NCI-H146 (cell line): ENCODE measurements at regions not wholly inside any gene's neighbourhood (a gene's known extent, or its start where the extent isn't known, plus 50 kb on each side); places are given as distances from the start of the nearest gene placed in this dataset.

Experiments
- DNase-seq: peaks from one replicate; lab custom pipeline; 2025; lab: John Stamatoyannopoulos, UW

DNA sequence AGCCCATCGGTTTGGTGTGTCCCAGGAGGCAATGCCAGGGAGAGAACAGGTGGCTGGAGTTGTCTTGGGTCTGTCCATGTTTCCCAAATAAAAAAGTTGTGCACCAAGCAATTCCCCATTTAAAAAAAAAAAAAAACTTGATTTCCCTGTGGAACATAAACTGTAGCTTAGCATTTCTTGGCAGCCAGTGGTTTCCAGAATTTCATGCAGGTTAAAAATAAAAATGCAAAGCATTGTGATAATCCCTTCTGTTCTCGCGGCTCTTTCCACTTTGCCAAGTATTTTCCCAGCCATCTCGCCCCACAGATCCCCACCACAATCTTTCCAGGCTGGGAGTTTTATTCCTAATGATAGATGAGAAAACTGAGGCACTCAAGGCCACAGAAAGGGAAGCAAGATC, 51.4 kb upstream of the MSX1 start:
- DNase-seq, result no peak

DNA sequence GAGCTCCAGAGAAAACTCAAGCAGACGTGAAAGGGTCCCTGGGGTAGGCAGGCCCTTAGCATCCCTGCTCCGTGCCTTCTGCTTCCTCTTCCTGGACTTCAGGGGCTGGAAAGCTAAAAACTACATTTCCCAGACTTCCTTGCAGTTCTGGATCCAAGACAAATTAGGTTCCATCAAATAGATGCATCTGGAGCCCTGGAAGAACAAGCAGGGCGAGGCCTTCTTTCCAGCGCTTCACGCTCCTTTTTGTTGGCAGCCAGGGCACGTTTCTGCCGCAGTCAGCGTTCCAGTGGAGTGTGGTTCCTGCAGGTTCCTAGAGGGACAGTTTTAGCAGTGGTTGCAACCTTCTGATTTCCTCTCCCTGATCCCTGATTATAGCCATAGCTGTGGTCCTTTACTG, 53.6 kb upstream of the MSX1 start:
- no peak for DNase-seq

DNA sequence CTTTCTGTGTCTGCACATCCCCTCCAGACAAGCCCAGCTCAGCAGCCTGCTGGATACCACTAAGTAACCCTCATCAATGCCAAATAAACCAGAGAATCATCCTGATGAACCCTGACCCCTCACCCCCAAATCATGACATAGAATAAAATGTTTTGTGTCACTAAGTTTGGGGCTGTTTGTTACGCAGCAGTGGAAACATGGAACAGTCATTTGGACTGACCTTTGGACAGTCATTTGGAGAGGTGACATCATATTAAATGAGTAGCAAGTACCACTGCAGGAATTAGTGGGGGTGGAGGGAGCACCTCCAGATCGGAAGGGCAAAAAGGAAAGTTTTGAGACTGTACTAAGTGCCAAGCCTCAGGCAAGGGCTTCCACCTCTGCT, 55.6 kb upstream of the MSX1 start:
- no peak for DNase-seq

DNA sequence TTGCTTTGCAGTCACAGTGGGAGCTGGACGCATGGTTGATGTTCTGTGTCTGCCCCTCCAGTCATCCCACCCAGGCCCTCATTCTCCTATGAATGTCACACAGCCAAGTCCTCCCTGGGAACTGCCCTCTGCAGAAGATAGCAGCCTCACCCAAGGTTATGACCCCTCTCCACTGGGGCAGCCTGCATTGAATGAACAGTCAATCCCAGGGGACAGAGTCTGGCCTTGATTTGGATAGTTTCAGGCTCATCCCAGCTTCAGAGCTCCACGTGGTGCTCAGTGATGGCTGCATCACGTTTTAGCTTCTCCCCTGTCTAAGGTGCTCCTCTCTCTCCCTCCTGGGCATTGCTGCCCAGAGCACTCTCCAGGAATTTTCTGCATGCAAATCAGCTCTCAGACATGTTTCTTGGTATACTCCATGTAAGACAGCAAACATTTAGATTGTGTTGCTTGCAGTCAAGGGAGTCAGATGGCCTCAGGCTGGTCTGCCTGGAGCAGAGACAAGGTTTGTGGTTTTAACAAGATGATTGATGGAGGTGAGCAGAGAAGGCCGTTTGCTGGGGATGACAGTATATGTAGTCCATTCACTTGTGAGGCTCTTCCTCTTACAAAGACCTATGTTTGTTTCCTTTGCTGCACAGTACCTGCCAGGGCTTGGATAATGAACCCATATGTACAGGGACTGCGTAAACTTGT, 56.1 kb upstream of the MSX1 start:
- DNase-seq, result no peak

DNA sequence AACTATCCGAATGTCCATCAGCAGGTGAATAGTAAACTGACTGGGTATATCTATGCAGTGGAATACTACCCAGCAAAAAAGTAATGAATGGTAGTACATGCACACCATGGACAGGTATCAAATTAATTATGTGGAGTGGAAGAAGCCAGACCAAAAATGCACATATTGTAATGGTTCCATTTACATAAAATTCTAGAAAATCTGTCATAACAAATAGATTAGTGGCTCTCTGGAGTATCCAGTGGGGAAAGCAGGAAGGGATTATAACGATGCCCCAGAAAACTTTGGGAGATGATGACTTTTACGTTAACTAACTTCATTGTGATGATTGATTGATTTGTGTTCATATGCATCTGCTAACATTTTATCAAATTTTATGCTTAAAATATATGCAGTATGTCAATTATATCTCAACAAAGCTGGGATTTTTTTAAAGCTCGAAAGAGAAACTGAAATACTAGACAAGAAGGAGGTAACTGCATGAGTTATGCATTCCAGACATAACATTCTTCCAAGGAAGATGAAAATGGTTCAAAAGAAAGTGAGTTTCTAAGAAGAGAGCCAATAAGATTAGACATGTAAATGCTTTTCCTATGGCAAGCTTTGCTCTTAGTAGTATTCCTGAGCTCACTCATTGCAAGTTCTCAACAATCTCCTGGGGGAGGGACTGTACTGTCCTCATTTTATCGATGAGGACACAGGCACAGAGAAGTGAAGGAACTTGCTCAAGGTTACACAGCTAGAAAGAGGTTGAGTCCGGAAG, 58.6 kb upstream of the MSX1 start:
- DNase-seq, result no peak

DNA sequence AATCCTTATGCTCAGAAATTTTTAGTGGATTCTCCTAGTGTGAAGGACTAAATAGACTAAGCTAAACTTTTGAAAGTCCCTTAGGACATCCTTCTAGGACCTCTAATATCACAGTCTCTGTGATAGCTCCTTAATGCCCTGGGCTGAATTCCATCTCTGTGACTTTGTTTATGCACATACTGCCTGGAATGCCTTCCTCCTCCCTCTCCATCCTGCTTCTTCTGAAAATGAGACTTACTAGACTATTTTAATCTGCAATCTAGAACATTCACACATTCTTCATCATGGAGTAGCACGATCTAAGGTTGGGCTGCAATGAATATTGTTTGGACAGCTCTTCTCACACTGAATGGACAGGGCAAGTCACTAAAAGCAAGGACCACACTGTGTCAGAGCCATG, 65.0 kb upstream of the MSX1 start:
- DNase-seq, result no peak

DNA sequence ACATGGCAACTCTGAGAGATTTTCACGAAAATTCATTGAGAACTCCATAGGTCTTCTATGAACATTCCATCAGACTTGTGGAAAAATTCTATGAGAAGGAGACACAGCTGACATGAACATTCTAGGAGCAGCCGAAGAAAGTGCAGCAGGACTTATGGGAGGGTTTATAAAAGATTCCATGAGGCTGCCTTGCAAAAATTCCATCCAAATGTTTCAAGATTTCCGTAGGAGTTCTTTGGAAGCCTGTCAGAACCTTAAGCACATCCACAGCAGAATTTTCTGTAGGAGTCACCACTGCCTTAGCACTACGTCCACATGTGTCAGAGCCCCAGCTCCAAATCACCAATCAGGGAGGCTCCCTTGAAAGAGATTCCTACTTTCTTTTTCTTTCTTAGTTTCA, 67.0 kb upstream of the MSX1 start:
- DNase-seq, result no peak

DNA sequence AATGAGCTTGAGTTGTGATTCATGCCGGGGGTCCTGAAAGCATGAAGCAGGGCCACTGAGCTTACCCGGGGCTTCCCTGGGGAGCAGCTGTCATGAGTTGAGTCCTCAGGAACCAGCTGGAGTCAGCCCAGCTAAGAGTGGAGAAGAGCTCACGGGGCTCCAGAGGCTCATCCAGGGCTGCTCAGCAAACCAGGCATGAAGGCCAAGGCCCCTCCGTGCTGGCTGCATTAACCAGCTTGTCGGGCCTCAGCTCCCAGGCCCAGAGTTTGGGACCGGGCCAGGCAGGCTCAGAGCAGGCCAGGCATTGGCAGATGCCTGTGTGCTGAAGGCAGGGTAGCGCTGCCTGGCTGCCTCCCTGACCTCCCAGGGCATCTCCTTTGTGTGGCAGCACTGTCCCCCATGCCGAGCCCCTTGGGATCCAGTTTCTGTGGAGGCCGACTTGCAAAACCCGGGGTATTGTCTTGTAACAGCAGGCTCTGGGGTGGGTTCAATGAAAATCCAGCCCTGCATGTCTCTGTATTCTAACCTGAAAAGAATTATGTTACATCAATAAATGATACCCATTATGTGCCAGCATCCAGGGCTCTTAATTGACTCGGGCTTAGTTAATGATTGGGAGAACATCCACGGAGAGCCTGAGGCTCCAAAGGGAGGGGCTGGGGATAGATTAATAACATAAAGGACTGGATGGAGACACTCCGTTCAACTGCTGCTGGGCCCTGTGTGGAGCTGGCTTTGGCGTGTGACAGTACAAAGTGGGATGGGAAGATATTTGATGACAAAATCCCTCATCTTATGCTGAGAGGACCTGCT, 68.0 kb upstream of the MSX1 start:
- no peak for DNase-seq

DNA sequence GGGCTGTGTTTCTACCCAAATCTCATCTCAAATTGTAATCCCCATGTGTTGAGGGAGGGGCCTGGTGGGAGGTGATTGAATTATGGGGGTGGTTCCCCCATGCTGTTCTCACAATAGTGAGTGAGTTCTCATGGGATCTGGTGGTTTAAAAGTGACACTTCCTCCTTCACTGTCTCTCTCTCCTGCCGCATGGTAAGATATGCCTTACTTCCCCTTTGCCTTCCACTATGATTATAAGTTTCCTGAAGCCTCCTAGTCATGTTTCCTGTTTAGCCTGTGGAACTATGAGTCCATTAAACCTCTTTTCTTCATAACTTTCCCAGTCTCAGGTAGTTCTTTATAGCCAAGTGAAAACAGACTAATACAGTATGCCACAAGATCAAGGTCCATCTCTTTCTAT, 70.0 kb upstream of the MSX1 start:
- no peak for DNase-seq

DNA sequence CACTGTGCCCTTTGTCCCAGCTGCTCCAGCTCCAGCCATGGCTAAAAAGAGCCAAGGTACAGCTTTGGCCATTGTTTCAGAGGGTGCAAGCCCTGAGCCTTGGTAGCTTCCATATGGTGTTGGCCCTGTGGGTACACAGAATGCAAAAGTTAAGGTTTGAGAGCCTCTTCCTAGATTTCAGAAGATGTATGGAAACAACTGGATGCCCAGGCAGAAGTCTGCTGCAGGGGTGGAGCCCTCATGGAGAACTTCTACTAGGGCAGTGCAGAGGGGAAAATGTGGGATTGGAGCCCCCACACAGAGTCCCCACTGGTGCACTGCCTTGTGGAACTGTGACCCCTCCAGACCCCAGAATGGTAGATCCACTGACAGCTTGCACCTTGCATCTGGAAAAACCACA, 70.9 kb upstream of the MSX1 start:
- no peak for DNase-seq

DNA sequence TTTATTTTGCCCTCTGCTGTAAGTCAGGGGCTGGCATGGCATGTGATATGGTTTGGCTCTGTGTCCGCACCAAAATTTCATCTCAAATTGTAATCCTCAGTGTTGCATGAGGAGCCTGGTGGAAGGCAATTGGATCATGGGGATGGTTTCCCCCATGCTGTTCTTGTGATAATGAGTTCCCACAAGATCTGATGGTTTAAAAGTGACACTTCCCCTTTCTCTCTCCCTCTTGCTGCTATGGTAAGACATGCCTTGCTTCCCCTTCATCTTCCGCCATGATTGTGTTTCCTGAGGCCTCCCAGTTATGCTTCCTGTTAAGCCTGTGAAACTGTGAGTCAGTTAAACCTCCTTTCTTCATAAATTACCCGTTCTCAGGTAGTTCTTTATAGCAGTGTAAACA, 72.0 kb upstream of the MSX1 start:
- no peak for DNase-seq

DNA sequence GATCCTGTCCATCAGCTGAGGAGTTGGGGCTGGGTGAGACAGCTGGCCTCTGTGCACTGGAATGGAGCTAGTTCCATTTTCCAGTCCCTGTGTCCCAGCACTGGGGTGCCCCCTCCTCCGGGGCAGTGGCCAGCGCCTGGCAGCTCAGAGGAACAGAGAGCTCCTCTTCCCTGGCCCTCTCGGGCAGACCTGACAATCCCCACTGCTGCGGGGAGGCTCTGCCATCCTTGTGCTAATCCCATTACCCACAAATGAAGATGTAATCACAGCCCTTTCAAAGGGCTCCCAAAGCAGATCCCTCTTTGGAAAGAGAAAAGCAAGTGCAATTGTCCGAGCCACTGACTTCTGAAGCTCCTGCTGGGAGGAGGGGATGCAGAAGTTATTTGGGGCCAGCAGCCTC, 75.1 kb upstream of the MSX1 start:
- no peak for DNase-seq

DNA sequence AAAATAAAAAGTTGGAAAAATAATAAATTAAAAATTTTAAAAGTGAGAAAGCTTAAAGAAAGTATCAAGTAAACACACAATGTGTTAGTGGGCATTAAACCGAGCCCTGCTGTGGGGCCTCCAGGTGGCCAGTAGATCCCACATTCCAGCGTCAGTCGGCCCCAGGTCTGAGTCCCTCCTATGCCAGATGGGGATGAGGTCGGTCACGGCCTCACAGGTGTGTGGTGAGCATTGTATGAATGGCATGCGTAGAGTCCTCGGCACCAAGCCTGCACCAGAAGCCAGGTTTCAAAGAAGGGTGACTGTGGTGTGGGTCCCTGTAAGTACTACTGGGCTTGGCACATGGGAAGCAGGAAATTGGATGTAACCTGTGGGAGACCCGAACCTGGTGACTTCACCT, 75.6 kb upstream of the MSX1 start:
- no peak for DNase-seq

DNA sequence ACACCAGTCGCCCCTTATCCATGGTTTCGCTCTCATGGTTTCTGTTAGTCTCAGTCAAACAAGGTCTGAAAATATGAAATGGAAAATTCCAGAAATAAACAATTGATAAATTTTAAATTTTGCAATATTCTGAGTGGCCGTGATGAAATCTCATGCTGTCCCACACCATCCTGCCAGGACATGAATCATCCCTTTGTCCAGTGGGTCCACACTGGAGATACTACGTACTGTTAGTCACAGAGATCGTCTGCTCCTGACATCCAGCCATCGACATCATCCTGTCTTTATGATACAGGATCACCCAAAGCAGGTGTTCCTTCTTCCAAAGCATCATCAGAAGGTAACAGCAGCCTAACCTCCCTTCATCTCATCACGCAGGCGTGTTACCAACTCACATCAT, 76.5 kb upstream of the MSX1 start:
- DNase-seq, result no peak

DNA sequence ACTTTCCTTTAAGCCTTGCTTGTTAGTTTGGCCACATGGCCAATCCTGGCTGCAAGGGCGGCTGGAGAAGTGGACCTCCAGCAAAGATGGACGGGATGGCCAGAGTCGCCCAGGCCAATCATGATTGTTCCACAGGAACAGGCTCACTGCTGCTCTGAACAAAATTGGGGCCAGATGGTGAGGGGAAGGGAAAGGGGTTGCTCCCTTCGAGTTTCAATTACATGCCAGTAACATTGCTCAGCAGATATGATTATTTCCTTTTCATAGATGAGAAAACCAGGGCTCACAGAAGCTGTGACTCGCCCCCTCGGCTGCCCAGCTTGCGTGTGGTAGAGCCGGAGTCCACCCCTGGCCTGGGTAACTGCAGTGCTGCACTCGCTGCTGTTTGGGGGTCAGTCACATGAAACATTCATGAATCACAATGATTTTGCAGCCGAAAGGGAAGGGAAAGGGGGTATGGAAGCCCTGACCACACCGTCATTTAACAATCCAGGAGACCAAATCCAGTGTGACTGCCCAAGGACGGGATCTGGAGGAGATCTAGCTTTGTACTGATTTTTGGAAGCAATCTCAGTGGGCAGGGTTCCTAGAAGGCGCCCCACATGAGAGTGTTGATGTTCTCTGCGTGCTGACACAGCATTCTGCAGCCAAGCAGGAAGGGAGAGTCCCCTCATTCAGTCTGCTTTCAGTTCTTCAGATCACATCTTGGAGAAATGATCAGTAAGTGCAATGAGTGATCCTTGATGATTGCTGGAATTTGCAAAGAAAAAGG, 77.3 kb upstream of the MSX1 start:
- DNase-seq, result no peak

DNA sequence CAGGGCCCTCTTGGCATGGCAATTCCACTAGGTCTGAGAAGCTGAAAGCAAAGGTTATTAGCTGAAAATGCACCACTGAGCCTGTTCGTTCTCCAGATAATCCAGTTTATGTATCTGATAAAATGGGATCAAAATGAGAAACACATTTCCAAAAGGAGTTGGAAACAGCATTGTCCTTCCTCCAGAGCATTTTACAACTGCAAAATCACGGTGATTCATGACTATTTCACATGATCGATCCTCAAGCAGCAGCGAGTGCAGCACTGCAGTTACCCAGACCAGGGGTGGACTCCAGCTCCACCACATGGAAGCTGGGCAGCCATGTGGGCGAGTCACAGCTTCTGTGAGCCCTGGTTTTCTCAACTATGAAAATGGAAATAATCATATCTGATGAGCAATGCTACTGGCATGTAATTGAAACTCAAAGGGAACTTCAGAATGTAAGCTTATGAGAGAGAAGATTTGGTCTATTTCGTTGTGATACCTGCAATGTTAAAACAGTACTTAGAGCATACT, 78.7 kb upstream of the MSX1 start:
- DNase-seq, result no peak

DNA sequence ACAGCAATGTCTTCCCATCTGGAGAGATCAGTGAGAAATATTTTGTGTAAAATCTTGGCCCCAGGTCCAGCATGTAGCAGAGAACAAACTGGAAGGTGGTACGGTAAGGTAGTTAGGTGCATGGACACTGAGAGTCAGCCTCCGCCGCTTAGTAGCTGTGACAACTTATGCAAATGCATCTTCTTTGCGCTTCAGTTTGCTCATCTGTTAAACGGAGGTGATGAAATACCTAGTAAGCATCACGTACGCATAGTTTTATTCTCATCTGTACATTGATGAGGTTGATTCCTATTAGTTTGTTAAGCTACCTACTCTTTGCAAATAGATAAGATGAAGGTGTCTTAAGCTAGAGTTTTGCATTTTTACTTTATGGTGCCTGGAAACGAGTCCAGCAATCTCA, 80.0 kb upstream of the MSX1 start:
- no peak for DNase-seq

DNA sequence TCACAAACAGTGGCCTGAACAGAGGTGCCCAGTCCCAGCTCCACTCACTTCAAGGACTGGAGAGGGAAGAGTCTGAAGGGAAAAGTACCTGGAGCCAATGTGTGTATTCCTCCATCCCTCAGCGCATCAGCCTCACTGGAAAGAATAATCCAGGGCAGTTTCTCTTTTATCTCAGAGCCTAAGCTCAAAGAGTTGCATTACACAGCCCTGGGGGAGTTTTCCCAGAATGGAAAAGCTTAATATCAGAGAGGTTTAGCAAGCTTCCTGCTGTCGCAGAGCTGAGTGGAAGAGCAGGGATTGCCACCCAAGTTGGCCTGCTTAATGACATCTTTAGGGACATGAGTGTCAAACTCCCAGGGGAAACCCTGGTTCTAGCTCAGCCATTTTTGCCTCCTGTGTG, 80.4 kb upstream of the MSX1 start:
- no peak for DNase-seq

DNA sequence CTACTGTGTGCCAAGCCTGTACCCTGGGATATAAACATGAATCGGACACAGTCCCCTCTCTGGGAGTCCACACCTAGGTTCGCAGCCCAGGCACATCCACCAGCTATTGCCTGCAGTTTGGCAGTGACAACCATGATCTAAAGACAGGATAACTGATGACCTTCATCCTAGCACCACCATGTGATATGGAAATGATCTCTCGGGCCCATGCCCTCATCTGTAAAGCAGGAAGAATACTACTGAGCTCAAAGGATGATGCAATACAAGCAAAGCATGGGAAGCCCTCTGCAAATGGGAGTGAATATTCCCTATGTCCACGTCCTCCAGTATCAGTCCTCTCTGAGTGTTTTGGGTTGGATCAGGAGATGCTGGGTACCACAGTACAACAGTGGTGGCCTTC, 80.9 kb upstream of the MSX1 start:
- no peak for DNase-seq

DNA sequence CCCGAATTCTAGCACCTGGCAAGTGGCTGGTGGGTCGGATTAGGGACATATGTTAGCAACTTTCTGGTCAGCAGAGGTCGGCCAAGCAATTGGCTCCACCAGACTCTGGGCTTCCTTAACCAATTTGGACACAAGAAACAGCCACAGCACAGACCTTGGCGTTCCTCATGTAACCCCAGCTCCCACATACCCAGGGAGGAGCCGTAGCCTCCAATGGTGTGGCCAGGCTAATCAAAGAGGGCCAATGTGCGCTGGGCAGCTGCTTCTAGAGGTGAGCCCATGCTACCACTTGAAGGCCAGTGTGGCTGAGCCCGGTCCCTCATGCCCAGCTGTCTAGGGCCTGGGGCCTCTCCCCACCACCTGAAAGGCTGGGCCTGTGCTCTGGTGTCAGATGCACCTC, 82.5 kb upstream of the MSX1 start:
- DNase-seq, result no peak

DNA sequence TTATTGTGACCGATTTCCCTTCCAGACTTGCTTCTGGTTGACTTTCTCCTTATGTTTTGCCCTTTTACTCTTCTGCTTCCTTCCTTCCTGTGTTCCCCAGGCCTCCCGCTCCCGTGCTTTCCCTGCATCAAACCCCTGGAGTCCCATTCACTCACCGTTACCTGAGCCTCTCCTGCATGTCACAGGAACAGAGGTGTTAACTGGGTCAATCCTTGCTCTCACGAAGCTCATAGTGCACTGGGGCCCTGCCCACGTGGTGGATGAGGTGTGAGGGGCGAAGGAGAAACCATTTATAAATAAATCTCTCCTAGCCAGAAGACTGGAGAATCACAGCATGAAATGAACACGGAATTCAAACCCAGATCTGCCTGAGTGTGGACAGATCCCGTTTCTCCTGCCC, 83.1 kb upstream of the MSX1 start:
- no peak for DNase-seq

DNA sequence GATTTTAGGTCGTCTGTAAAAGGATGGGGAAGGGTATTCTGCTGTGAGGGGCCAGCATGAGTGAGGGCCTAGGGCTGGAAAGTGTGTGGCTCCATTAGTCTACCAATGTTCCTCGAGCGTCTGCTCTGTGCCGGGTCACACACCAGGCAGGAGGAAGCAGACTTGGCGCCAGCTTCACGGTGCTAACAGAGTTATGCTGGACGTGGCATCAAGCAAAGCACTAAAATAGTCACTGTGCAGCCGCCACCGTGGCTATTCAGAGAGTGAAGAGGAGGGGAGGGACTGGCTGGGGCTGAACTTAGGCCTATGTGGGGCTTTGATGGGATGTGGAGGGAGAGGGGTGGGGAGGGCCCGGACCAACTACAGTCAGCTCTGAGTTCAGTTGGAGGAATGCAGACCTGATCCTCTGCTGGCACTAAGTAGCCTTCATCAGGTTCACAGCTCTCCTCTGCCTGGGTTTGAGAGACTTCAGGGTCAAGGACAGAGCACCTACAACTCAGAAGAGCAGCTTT, 83.9 kb upstream of the MSX1 start:
- DNase-seq, result no peak
